ENCODE measurements at regions not wholly inside any gene's neighbourhood (a gene's known extent, or its start where the extent isn't known, plus 50 kb on each side); places are given as distances from the start of the nearest gene placed in this dataset.
A peak's percentile ranks its signal among the peaks of the same experiment; 100 is the strongest.
"Not testable (repeated sequence)": the region's sequence is repeated elsewhere in the genome, so short reads cannot be mapped to it uniquely, and the experiment has no call there.

- no peak for DNase-seq
These were observed 168.0 kb downstream of the PHLDA1 start for GRCh38 chr12:75863533-75863932.

DNA sequence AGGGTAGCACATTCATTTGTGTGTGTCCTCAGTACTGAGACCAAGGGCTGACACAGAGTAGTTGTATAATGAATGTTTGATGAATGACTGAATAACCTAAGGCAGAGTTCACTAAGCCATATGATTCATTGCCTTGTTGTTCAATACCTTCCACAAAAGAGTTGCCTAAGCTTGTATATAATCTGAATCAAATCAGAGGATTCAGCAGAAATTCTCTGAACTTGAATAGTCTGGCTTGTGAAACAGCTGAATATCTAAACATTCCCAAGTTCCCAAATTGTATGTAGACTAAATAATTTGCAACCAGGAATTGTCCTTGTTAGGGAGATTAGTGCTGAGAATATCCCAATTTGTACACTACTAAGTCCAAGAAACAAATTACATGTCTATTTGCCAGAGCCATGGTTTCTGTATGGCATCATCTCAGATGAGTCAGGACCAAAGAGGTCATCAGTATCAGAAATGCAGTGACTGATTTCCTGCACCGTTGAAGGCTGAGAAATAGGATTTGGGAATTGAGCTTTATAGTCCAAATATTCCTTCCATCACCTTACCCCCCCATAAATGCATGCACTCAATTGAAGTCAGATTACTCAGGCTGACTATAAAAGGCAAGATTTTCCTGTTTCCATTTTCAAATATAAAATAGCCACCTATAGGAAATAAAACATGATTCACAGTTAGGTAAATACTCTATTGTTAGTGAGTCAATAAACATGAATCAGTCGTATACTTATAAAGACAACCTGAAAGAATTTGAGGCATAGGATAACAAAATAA is 168.7 kb downstream of the PHLDA1 start:
- DNase-seq: peak; percentile 7

DNA sequence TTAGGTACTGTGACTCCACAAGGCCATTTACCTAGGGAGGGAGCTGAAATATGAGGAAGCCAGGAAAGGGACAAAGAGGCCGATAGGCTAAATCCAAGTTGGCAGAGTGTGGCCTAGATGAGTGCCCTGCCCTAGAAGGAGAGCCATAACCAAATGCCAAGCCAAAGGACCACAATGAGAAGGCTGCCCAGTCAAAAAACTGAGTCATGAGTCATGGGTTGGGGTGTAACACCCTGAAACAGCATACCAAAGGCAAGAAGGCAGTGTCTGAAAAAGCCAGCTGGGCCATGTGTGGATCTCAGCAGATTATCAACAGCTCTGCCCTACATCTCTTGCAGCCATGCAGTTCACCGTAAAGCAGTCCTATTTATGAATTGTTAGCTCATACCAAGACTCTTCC is 171.7 kb downstream of the PHLDA1 start:
- DNase-seq: no peak

DNA sequence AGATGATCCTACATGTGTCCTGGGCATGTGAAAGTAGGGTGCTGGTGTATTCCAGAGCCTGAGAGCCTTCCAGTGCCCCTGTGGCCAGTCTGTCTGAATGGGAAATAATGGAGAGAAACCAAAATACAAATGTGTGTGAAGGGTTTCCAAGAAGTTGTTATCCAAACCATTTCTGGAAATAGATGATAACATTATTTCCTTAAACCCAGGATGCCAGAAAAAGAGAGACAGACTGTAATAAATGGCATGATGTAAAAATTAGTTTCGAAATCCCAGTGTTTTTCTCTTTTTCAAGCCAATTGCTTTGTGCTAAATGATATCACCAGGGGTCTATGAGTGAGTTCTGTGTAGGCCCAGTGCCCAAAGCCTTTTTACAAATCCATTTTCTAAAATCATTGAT is 175.3 kb downstream of the PHLDA1 start:
- no peak for DNase-seq

DNA sequence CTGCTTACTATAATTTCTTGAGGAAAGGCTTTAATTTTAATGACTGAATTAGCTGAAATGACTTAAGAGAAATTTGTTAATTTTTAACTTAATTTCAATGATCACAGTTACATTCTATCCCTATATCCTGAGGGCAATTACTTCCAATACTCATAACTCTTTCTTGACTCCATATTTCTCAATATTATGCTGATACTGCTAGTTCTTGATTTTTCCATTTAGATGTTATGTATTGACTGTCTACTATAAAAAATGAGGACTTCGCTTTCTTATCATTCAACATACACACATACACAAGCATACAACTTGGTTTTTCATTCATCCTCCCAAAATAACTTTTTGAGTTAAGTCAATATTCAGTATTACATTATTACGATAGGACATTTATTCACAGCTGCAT is 176.2 kb downstream of the PHLDA1 start:
- DNase-seq: no peak

DNA sequence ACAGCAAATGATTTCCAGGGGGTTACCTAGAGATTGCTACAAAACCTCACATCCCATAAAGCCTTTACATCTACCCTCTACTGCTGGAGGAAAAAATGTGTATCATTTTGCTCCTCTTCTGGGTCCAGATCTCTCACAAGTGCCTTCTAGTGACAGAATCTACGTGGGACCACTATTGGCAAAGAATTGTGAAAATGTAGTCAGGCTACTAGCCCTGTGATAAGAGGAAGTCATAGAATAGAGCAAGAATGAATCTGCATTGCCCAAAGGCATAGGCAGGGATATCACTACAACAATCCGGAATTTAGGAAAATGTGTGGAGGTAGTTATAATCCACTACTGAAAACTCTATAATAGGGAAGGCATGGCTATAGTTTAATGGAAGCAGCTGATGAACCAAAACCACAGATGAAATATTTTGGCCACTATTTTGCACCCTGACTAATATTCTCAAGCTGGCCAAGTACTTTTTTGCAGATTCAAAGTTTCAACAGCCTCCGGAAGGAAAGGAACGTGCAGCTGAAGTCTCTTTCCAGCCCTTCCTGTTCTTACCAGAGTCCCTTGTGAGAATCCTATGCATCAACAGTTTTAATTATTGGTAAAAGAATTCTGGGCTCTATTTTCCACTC is 176.8 kb downstream of the PHLDA1 start:
- DNase-seq: no peak

DNA sequence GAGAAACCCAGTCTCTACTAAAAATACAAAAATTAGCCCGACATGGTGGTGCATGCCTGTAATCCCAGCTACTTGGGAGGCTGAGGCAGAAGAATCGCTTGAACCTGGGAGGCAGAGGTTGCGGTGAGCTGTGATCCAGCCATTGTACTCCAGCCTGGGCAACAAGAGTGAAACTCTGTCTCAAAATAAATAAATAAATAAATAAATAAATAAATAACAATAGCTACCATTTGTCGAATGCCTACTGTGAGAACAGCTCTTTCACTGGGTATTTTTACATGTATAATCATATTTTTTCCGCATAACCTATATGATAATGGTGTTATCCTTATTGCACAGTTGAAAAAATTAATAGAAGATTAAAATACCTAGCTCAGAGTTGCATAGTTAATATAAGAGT is 177.4 kb downstream of the PHLDA1 start:
- not testable (repeated sequence) for DNase-seq

GRCh38 chr12:75853626-75854025 is 177.9 kb downstream of the PHLDA1 start:
- peak; percentile 12 for DNase-seq

GRCh38 chr12:75852956-75853355 is 178.6 kb downstream of the PHLDA1 start:
- no peak for DNase-seq

GRCh38 chr12:75852143-75852542 is 179.4 kb downstream of the PHLDA1 start:
- DNase-seq: peak; percentile 11

DNA sequence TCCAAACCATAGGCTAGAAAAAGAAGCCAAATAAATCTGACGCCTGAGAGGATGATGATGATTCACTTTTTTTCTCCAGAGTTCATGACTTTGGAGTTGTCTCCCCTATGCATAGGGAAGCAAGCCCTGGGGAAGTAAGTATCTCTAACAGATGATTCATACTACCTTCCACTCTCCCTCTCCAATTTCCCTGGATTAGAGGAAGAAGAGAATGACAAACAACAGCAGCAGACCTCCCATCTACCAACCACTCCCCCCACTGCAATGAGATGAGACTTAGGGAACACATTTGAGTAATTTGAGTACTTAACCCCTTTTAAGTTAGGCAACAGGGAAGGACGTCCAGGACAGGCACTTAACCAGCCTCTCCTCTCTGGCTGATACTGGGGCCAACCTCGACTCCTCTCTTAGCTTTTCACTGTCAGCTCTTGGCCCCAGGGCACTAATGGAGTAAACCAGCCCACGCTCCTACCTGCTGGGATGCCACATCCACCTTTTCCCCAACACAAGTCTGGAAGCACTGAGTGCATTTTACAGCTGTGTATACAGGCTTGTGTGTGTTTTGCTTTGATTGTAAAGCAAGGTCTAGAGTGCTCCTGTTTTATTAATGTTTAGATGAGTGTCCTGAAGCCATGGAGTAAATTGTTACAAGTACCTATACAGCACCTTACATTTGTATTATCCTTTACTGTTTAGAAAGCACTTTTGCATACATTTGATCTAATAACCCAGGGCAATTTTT is 180.7 kb downstream of the PHLDA1 start:
- DNase-seq: peak; percentile 69

DNA sequence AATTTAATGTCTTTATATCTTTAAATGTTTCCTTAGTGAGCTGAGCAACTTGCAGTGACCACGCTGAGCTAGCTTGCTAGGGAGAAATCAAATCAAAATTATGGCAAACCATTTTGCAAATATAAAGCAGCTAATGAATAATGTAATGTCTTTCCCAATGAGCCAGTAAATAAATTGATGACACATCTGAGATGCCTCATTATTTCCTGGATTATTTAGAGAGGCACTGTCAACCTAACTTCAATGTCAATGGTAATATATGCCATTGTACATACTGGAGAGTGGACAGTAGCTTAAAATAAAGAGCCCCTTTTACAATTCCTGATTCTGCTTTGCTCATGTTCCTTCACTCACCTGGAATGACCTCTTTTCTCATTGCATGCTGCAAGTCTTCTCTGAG is 182.6 kb downstream of the PHLDA1 start:
- DNase-seq: no peak

DNA sequence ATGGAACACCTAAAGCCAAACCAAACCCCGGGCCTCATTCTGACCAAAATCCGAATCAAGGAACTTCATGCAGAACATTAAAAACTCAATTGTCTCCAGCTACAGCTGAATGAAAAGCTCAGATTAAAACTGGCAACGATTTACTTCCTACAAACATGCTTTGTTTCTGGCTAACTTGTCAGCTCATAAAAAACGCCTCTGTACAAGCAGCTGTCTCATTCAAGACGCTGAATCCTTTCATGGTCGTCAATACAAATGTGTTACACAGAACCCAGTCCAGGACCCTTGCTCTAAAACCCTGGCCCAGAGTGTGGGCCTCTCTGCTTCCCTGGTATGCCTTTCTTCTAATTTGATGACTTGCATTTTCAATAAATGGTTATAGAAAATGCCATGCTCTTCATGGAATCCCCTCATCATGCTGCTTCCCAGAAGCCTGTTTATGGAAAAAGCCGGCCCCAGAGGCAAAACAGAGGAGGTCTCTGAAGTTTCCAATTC is 183.1 kb downstream of the PHLDA1 start:
- no peak for DNase-seq

DNA sequence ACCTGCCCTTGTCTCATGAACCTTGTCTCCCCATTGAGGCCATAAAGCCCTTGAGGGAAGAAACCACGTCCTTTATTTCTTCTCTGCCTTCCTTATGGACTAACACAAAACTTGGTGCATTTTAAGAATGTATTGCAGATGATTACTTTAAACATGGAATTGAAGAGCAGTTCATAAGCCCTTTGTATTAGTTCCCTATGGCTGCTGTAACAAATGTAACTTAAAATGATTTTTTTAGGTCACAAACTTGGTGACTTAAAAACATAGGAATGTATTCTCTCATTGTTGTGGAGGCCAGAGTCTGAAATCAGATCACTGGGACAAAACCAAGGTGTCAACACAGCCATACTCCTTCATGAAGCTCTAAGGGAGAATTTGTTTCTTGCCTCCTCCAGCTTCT is 185.5 kb downstream of the PHLDA1 start:
- no peak for DNase-seq

DNA sequence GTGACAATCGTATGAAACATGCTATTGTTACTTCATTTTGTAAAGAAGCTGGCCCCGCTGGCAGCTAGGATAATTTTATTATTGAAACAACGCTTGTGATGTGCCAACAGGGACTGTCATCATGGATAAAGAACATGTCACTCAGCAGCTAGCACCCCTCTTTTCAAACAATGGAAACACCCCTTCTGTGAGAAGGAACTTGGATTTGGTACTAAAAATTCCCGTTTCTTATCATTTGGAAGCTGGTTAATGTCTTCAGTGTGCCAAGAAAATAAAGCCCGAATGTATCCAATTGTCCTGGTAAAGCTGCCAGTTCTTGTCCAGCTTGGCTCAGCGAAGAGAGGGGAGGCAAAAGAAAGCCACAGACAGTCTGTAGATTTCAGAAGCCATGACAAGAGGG is 186.6 kb downstream of the PHLDA1 start:
- DNase-seq: no peak

GRCh38 chr12:75844049-75844770 is 187.4 kb downstream of the PHLDA1 start:
- DNase-seq: no peak

- peak; percentile 20 for DNase-seq
These were observed 189.5 kb downstream of the PHLDA1 start for GRCh38 chr12:75842090-75842489.

GRCh38 chr12:75840994-75841355 is 190.6 kb downstream of the PHLDA1 start:
- no peak for DNase-seq

DNA sequence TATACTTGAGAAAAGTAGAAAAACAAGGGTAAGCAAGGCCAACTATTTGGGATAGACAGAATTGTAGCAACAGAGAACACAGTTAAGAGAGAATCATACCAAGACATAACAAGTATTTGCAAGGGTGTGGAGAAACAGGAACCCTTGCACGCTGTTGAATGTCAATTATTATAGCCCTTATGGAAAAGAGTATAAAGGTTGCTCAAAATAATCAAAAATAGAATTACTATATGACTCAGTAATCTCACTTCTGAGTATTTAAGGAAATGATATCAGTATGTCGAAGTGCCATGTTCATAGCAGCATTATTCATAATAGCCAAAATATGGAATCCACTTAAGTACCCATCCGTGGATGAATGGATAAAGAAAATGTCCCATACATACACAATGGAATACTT is 193.3 kb downstream of the PHLDA1 start:
- DNase-seq: no peak

- DNase-seq: no peak
These were observed 193.9 kb downstream of the PHLDA1 start for GRCh38 chr12:75837700-75838099.

- no peak for DNase-seq
These were observed 195.0 kb downstream of the PHLDA1 start for GRCh38 chr12:75836533-75836932.

GRCh38 chr12:75834591-75834990 is 197.0 kb downstream of the PHLDA1 start:
- DNase-seq: no peak

GRCh38 chr12:75833268-75833667 is 198.3 kb downstream of the PHLDA1 start:
- no peak for DNase-seq

Measured in NCI-H146 (cell line).